Transverse colon (tissue), 4 donors: ENCODE measurements at regions not wholly inside any gene's neighbourhood (a gene's known extent, or its start where the extent isn't known, plus 50 kb on each side); places are given as distances from the start of the nearest gene placed in this dataset.

ENCODE experiments used
- CTCF ChIP-seq, 5 experiments: fragments of 200-600 bp in 3 of 5; fragments of 450-650 bp in 2 of 5; sonication (generic) in 3 of 5; IDR thresholded peaks; 1 replicate in 2 of 5; 2 replicates in 3 of 5; pipeline ENCODE4 v1.5.1; 2016 to 2017; ENCODE audit warnings: antibody characterized with exemption in 5 of 5, inconsistent platforms in 3 of 5, mild to moderate bottlenecking in 2 of 5, moderate library complexity in 1 of 5
- EP300 ChIP-seq: sonication (generic); formaldehyde crosslinking; IDR thresholded peaks from one replicate; pipeline ENCODE4 v1.6.1; 2017; ENCODE audit warnings: antibody characterized with exemption, low read depth
- POLR2A ChIP-seq: fragments of 450-650 bp; IDR thresholded peaks from one replicate; pipeline ENCODE4 v1.6.1; 2016; ENCODE audit warnings: antibody characterized with exemption, mild to moderate bottlenecking, moderate library complexity
- POLR2AphosphoS5 ChIP-seq, 3 donors: sonication (generic); formaldehyde crosslinking; IDR thresholded peaks; one replicate each; pipeline ENCODE4 v1.6.1; 2016; ENCODE audit warnings: antibody characterized with exemption in 3 of 3

- TF ChIP-seq CTCF (IDR thresholded peaks at IDR 0.05) (no peak), POLR2AphosphoS5 (IDR thresholded peaks at IDR 0.05) (no peak), POLR2A (no peak), EP300 (no peak)
Observed at GRCh38 chrX:147699061-147699460, 212.7 kb upstream of the FMR1 start.
